ENCODE measurements at regions not wholly inside any gene's neighbourhood (a gene's known extent, or its start where the extent isn't known, plus 50 kb on each side); places are given as distances from the start of the nearest gene placed in this dataset.
"Not testable (repeated sequence)": the region's sequence is repeated elsewhere in the genome, so short reads cannot be mapped to it uniquely, and the experiment has no call there.

- Histone ChIP-seq H3K4me1 (no peaks in the 10 kb centered on the region), H3K27me3 (no peaks in the 10 kb centered on the region), H3K4me3 (no peak overlapping the region), H3K9me3 (no peaks in the 10 kb centered on the region), H3K27ac (no peak overlapping the region), H3K36me3 (no peaks in the 10 kb centered on the region)
- intact Hi-C loops (cut with DNase I; ENCODE audit: low total_unique reads): no loop called here
- no peak for ATAC-seq
- no peak for DNase-seq
- in situ Hi-C loops (cut with MboI; ENCODE audit: low sequenced_read_pairs in 4 of 4): no loop called here
- TF ChIP-seq, protein P1, sequence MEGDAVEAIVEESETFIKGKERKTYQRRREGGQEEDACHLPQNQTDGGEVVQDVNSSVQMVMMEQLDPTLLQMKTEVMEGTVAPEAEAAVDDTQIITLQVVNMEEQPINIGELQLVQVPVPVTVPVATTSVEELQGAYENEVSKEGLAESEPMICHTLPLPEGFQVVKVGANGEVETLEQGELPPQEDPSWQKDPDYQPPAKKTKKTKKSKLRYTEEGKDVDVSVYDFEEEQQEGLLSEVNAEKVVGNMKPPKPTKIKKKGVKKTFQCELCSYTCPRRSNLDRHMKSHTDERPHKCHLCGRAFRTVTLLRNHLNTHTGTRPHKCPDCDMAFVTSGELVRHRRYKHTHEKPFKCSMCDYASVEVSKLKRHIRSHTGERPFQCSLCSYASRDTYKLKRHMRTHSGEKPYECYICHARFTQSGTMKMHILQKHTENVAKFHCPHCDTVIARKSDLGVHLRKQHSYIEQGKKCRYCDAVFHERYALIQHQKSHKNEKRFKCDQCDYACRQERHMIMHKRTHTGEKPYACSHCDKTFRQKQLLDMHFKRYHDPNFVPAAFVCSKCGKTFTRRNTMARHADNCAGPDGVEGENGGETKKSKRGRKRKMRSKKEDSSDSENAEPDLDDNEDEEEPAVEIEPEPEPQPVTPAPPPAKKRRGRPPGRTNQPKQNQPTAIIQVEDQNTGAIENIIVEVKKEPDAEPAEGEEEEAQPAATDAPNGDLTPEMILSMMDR (IDR thresholded peaks at IDR 0.05 in 4 of 5, conservative IDR thresholded peaks at IDR 0.05 in 1 of 5): peak; percentile 10 to 63 (median 25)
- TF ChIP-seq POLR2A (IDR thresholded peaks at IDR 0.05): no peak
Observed at GRCh38 chrX:75603833-75604232, 81.0 kb upstream of the ZDHHC15 start.

DNA sequence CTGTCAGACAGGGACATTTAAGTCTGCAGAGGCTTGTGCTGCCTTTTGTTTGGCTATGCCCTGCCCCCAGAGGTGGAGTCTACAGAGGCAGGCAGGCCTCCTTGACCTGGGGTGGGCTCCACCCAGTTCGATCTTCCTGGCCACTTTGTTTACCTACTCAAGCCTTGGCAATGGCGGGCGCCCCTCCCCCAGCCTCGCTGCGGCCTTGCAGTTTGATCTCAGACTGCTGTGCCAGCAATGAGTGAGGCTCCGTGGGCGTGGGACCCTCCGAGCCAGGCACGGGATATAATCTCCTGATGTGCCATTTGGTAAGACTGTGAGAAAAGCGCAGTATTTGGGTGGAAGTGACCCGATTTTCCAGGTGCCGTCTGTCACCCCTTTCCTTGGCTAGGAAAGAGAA is 79.2 kb upstream of the ZDHHC15 start:
- H3K9me3 ChIP-seq; H3K27ac ChIP-seq; DNase-seq; H3K4me1 ChIP-seq; intact Hi-C loops (cut with DNase I; ENCODE audit: low total_unique reads); H3K27me3 ChIP-seq; H3K36me3 ChIP-seq; in situ Hi-C loops (cut with MboI; ENCODE audit: low sequenced_read_pairs in 4 of 4); H3K4me3 ChIP-seq; ATAC-seq: not testable (repeated sequence)

- in situ Hi-C loops (cut with MboI; ENCODE audit: low sequenced_read_pairs in 4 of 4) (no loop called here), intact Hi-C loops (cut with DNase I; ENCODE audit: low total_unique reads) (no loop called here)
- TF ChIP-seq POLR2A (IDR thresholded peaks at IDR 0.05): no peak
- TF ChIP-seq, protein P1 (IDR thresholded peaks at IDR 0.05 in 4 of 5, conservative IDR thresholded peaks at IDR 0.05 in 1 of 5): no peak
- no peak overlapping the region for H3K4me3 ChIP-seq
- H3K36me3 ChIP-seq: no peaks in the 10 kb centered on the region
- peak in 1 of 2 donors; percentile 58 for ATAC-seq
- no peak for DNase-seq
- no peak overlapping the region for H3K27ac ChIP-seq
- H3K27me3 ChIP-seq: no peaks in the 10 kb centered on the region
- H3K9me3 ChIP-seq: no peaks in the 10 kb centered on the region
- H3K4me1 ChIP-seq: no peaks in the 10 kb centered on the region
Observed at GRCh38 chrX:75596178-75596577, 73.3 kb upstream of the ZDHHC15 start.

GRCh38 chrX:75593186-75593585 is 70.3 kb upstream of the ZDHHC15 start:
- H3K36me3 ChIP-seq; H3K27me3 ChIP-seq; H3K27ac ChIP-seq; DNase-seq; H3K4me3 ChIP-seq; ATAC-seq; intact Hi-C loops (cut with DNase I; ENCODE audit: low total_unique reads); H3K9me3 ChIP-seq; in situ Hi-C loops (cut with MboI; ENCODE audit: low sequenced_read_pairs in 4 of 4); H3K4me1 ChIP-seq: not testable (repeated sequence)

- Histone ChIP-seq H3K27me3 (no peaks in the 10 kb centered on the region), H3K4me1 (no peaks in the 10 kb centered on the region), H3K4me3 (no peak overlapping the region), H3K36me3 (no peaks in the 10 kb centered on the region), H3K9me3 (no peaks in the 10 kb centered on the region), H3K27ac (no peak overlapping the region)
- in situ Hi-C loops (cut with MboI; ENCODE audit: low sequenced_read_pairs in 4 of 4) (no loop called here), intact Hi-C loops (cut with DNase I; ENCODE audit: low total_unique reads) (no loop called here)
- DNase-seq: no peak
- TF ChIP-seq, protein P1 (IDR thresholded peaks at IDR 0.05 in 4 of 5, conservative IDR thresholded peaks at IDR 0.05 in 1 of 5): no peak
- TF ChIP-seq POLR2A (IDR thresholded peaks at IDR 0.05): no peak
- no peak for ATAC-seq
Observed at GRCh38 chrX:75582511-75582910, 59.7 kb upstream of the ZDHHC15 start.

Measured in gastrocnemius medialis (tissue), 4 donors.